CD4-positive, CD25-positive, alpha-beta regulatory T cell (primary cell): ENCODE measurements at regions not wholly inside any gene's neighbourhood (a gene's known extent, or its start where the extent isn't known, plus 50 kb on each side); places are given as distances from the start of the nearest gene placed in this dataset.

Experiments used
- ATAC-seq, 2 donors: fragments of 150-1000 bp; cut with Tn5 transposase; one replicate each; pipeline ENCODE4 v1.10.0; 2021; ENCODE audit warnings: low read depth in 2 of 2, moderate number of reproducible peaks in 2 of 2, moderate library complexity in 1 of 2
- DNase-seq, 3 donors: peaks; one replicate each; pipeline versions ENCODE4 v3.0.0 to v3.0.0-alpha.2; 2012 to 2022; ENCODE audit warnings: mixed read lengths in 1 of 3
- H3K27ac ChIP-seq: one replicate; pipeline ENCODE4 v1.7.0; 2013; ENCODE audit warnings: mild to moderate bottlenecking, low read length; ENCODE audit not compliant: insufficient read depth, poor library complexity, severe bottlenecking
- H3K27me3 ChIP-seq: one replicate; pipeline ENCODE4 v1.7.0; 2013; ENCODE audit warnings: low read length; ENCODE audit not compliant: control insufficient read depth, insufficient read depth
- H3K36me3 ChIP-seq: one replicate; pipeline ENCODE4 v1.7.0; 2013; ENCODE audit warnings: mild to moderate bottlenecking, low read length, moderate library complexity; ENCODE audit not compliant: control insufficient read depth, insufficient read depth
- H3K4me1 ChIP-seq: 2 replicates; pipeline ENCODE4 v1.7.0; 2013; ENCODE audit warnings: mild to moderate bottlenecking, low read length; ENCODE audit not compliant: insufficient read depth, control insufficient read depth, poor library complexity, severe bottlenecking
- H3K4me3 ChIP-seq: one replicate; pipeline ENCODE4 v1.7.0; 2013; ENCODE audit warnings: low read depth, mild to moderate bottlenecking, low read length, moderate library complexity
- H3K9me3 ChIP-seq, 2 experiments: 1 replicate in 1 of 2; 2 replicates in 1 of 2; pipeline ENCODE4 v1.7.0; 2013; ENCODE audit warnings: low read length in 2 of 2, mild to moderate bottlenecking in 1 of 2, moderate library complexity in 1 of 2; ENCODE audit not compliant: control insufficient read depth in 2 of 2
- H3K27ac Mint-ChIP-seq, 3 donors: one replicate each; pipeline ENCODE4 v1.8.0; 2020 to 2022; ENCODE audit warnings: mild to moderate bottlenecking in 3 of 3, mixed read lengths in 3 of 3, moderate library complexity in 2 of 3
- H3K27me3 Mint-ChIP-seq: one replicate; pipeline ENCODE4 v1.8.0; 2022; ENCODE audit warnings: mild to moderate bottlenecking, mixed read lengths
- H3K36me3 Mint-ChIP-seq: one replicate; pipeline ENCODE4 v1.8.0; 2020; ENCODE audit warnings: mixed read lengths
- H3K4me1 Mint-ChIP-seq, 4 donors: one replicate each; pipeline ENCODE4 v1.8.0; 2020 to 2022; ENCODE audit warnings: mixed read lengths in 4 of 4, mild to moderate bottlenecking in 1 of 4
- H3K4me3 Mint-ChIP-seq, 4 donors: one replicate each; pipeline ENCODE4 v1.8.0; 2020 to 2022; ENCODE audit warnings: mild to moderate bottlenecking in 4 of 4, mixed read lengths in 4 of 4, moderate library complexity in 3 of 4
- H3K9me3 Mint-ChIP-seq, 7 donors: one replicate each; pipeline ENCODE4 v1.8.0; 2020 to 2022; ENCODE audit warnings: mixed read lengths in 7 of 7, mild to moderate bottlenecking in 3 of 7, moderate library complexity in 2 of 7

DNA sequence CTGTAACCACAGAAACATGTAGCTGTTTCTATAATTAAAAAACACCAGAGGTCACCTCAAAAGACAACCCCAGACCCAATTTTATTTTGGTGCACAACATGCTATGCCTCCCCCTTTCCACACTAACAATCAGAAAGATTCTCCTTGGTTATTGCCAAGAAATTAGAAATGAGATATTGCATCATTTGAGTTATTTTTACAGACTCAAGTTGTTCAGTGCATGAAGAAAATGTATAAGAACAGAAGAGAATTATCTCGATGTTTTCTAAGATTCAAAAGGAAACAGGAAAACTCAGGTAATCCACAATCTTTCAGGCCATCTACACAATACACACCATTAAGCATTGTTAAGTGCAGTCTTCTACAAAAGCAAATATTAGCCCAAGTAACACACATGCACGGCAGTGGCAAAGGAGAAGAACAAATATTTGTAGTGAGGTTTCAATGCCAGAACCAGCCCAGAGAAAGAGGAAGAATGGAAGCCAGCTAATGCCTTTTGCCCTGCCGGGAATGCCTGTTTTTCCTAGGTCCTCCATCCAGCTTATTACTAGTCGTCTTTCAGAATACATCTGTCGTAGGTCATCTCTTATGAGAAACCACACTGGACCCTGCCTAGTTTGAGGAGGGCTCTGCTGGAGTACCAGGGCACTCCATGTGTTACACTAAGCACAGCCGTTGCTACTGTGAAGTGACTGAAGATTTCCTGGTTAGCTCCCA lies 67.6 kb upstream of the C1GALT1 start:
- no peaks in the 10 kb centered on the region for H3K9me3 ChIP-seq

DNA sequence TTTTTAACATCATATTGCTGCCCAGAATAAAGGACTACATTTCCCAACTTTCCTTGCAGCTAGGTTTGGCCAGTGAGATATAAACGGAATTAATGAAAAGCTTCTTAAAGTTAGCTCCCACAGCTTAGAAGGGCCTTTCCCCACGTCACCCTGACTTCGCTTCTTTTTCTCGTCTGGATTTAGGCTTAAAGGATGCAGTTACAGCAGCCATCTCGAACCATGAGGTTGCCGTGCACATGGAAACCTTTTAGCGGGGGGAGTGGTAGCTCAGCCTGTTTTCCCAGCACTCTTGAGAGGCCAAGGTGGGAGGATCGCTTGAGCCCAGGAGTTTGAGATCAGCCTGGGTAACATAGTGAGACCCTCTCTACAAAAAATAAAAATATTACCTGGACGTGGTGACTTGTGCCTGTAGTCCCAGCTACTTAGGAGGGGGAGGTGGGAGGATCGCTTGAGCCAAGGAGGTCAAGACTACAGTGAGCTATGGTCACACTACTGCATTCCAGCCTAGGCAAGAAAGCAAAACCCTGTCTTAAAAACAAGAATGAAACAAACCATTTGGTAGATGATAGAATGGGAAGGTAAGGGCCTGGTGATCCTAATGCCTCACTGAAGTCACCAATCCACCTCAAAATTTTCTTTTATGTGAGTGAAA lies 64.3 kb upstream of the C1GALT1 start:
- Histone ChIP-seq H3K27ac (no peak overlapping the region), H3K36me3 (no peaks in the 10 kb centered on the region), H3K27me3 (peaks cover 3% of the 10 kb centered on the region), H3K4me1 (no peaks in the 10 kb centered on the region), H3K9me3 (no peaks in the 10 kb centered on the region), H3K4me3 (no peak overlapping the region)
- Mint-ChIP-seq H3K4me1 (no peaks in the 10 kb centered on the region), H3K27me3 (peaks cover 28% of the 10 kb centered on the region), H3K4me3 (no peak overlapping the region), H3K27ac (no peak overlapping the region), H3K36me3 (no peaks in the 10 kb centered on the region), H3K9me3 (peaks cover 0 to 2% (median 0%) of the 10 kb centered on the region in 7 donors)
- ATAC-seq (no peak), DNase-seq (no peak)

More for the DNA sequence above, 67.6 kb upstream of the C1GALT1 start:
- no peaks in the 10 kb centered on the region for H3K4me1 ChIP-seq
- H3K27me3 ChIP-seq = peaks cover 1% of the 10 kb centered on the region
- Mint-ChIP-seq H3K4me1 (no peaks in the 10 kb centered on the region), H3K4me3 (no peak overlapping the region), H3K36me3 (no peaks in the 10 kb centered on the region), H3K27ac (no peak overlapping the region), H3K9me3 (peaks cover 0 to 2% (median 0%) of the 10 kb centered on the region in 7 donors), H3K27me3 (peaks cover 24% of the 10 kb centered on the region)
- H3K27ac ChIP-seq = no peak overlapping the region
- DNase-seq (no peak), ATAC-seq (no peak)
- H3K36me3 ChIP-seq = no peaks in the 10 kb centered on the region
- H3K4me3 ChIP-seq = no peak overlapping the region

DNA sequence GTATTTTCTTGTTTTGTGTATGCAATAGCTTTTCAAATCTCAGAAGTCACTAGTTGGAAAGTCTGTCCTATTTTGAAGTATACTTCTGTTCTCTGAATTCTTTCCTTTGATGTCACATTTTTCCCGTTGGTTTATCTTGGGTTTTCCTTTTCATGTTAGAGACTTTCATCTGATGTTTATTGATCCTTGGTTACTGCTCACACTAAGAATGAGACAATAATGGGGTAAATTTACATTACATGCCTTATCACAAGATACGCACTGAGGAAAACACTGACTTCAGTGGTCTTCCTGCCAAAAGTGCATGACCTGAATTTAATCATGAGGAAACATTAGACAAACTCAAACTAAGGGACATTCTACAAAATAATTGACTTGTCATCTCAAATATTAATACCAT lies 63.5 kb upstream of the C1GALT1 start:
- Mint-ChIP-seq H3K4me1 (no peaks in the 10 kb centered on the region), H3K27me3 (peaks cover 27% of the 10 kb centered on the region), H3K27ac (no peak overlapping the region), H3K4me3 (no peak overlapping the region), H3K36me3 (no peaks in the 10 kb centered on the region), H3K9me3 (peaks cover 0 to 2% (median 0%) of the 10 kb centered on the region in 7 donors)
- H3K36me3 ChIP-seq = no peaks in the 10 kb centered on the region
- no peak overlapping the region for H3K27ac ChIP-seq
- no peak for DNase-seq
- no peaks in the 10 kb centered on the region for H3K4me1 ChIP-seq
- ATAC-seq = no peak
- H3K9me3 ChIP-seq = no peaks in the 10 kb centered on the region
- peaks cover 4% of the 10 kb centered on the region for H3K27me3 ChIP-seq
- no peak overlapping the region for H3K4me3 ChIP-seq

DNA sequence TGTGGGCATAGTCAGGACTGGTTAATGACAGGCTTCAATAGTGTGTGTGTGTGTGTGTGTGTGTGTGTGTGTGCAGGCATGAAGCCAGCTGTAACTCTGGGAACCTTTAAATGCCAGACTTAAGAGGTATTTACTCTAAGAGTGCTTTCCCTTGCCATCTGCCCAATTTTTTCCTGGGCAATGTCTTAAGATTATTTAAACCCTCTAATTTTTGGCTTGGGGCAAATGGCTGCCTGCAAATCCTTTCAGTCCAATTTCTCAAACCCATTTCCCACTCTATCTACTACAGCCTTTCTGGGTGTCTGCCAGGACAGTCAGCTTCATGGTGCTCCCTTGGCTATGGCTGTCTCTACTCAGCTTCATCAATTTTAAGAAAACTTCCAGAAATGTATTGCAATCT lies 62.6 kb upstream of the C1GALT1 start:
- Histone ChIP-seq H3K36me3 (no peaks in the 10 kb centered on the region), H3K4me1 (no peaks in the 10 kb centered on the region), H3K4me3 (no peak overlapping the region), H3K27ac (no peak overlapping the region), H3K27me3 (peaks cover 6% of the 10 kb centered on the region), H3K9me3 (no peaks in the 10 kb centered on the region)
- Mint-ChIP-seq H3K9me3 (peaks cover 0 to 1% (median 0%) of the 10 kb centered on the region in 7 donors), H3K27ac (no peak overlapping the region), H3K4me1 (no peaks in the 10 kb centered on the region), H3K36me3 (peaks cover 3% of the 10 kb centered on the region), H3K4me3 (no peak overlapping the region), H3K27me3 (peaks cover 29% of the 10 kb centered on the region)
- no peak for DNase-seq
- no peak for ATAC-seq

DNA sequence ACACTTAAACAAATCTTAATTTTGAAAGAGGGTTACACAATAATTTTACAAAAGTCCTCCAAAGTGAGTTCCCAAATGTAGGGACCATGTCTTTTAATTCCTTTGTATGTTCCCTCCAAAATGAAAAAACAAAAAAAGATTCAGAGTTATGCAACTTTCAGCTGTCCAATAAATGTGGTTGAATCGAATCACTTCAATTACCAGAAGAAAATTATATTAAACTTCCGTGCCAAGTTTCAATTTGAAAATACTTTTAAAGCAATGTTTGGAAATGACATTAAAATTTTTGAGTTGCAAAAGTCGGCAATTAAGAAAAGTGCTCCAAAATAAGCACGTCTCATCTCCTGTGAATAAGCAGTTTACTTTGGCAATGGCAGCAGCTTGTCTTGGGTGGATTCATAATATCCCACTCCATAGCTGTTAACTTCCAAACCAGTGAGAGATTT lies 60.3 kb upstream of the C1GALT1 start:
- Mint-ChIP-seq H3K27ac (no peak overlapping the region), H3K4me3 (no peak overlapping the region), H3K4me1 (no peaks in the 10 kb centered on the region), H3K27me3 (peaks cover 29% of the 10 kb centered on the region), H3K36me3 (peaks cover 3% of the 10 kb centered on the region), H3K9me3 (peaks cover 0 to 3% (median 0%) of the 10 kb centered on the region in 7 donors)
- no peak overlapping the region for H3K4me3 ChIP-seq
- H3K27ac ChIP-seq = no peak overlapping the region
- DNase-seq (no peak), ATAC-seq (no peak)
- no peaks in the 10 kb centered on the region for H3K4me1 ChIP-seq
- no peaks in the 10 kb centered on the region for H3K36me3 ChIP-seq
- H3K27me3 ChIP-seq = peaks cover 4% of the 10 kb centered on the region
- H3K9me3 ChIP-seq = no peaks in the 10 kb centered on the region

DNA sequence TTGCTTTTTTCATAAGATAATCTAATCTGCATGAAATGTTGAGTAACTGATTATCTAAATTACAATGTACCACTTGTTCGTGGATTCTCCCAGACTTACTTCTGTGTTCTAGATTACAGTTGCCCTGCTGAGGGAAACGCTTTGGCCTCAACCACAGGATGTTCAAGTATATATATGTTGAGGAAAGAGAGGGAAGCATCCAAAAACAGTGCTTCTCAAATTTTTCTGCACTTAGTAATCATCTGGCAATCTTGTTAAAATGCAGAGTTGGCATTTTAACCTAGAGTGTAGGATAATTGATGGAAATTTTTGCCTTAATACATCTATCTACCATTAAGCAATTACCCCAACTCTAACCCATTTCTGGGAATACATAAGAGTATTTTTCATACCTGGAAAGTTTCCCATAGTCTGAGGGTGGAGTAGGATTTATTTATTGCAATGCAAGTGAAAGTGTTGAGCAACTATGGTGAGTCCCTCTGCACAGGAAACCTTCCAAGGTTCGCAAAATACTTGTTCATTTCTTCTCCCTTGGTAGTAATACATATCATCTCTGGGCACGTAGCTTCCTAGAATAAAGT lies 59.6 kb upstream of the C1GALT1 start:
- no peaks in the 10 kb centered on the region for H3K4me1 ChIP-seq
- H3K27ac ChIP-seq = no peak overlapping the region
- ATAC-seq (no peak), DNase-seq (no peak)
- no peaks in the 10 kb centered on the region for H3K36me3 ChIP-seq
- no peak overlapping the region for H3K4me3 Mint-ChIP-seq
- H3K27me3 ChIP-seq = peaks cover 4% of the 10 kb centered on the region
- H3K27ac Mint-ChIP-seq = no peak overlapping the region
- H3K4me1 Mint-ChIP-seq = no peaks in the 10 kb centered on the region
- H3K4me3 ChIP-seq = no peak overlapping the region
- H3K36me3 Mint-ChIP-seq = peaks cover 3% of the 10 kb centered on the region
- peaks cover 29% of the 10 kb centered on the region for H3K27me3 Mint-ChIP-seq
- peaks cover 0 to 3% (median 0%) of the 10 kb centered on the region in 7 donors for H3K9me3 Mint-ChIP-seq
- H3K9me3 ChIP-seq = no peaks in the 10 kb centered on the region

DNA sequence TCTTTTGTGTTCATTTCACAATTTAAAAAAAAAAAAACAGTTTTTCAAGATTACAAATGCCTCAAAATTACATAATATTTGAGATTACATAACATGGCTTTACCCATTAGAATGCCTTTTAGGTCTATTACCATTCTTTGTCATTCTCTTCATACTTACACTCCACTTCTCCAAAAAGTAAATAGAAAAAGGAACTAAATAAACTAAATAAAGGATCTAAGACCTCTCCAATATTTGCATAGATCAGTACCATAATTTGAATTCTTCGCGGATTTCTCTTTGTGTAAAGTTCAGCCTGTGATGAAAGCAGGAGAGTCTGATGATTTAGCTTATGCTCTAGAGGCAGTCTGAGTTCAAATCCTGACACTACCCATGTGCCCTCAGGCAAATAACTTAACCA lies 56.4 kb upstream of the C1GALT1 start:
- Mint-ChIP-seq H3K9me3 (peaks cover 0 to 3% (median 0%) of the 10 kb centered on the region in 7 donors), H3K4me1 (no peaks in the 10 kb centered on the region), H3K4me3 (no peak overlapping the region), H3K27ac (no peak overlapping the region), H3K36me3 (peaks cover 3% of the 10 kb centered on the region), H3K27me3 (peaks cover 28% of the 10 kb centered on the region)
- Histone ChIP-seq H3K27me3 (peaks cover 3% of the 10 kb centered on the region), H3K4me3 (no peak overlapping the region), H3K4me1 (no peaks in the 10 kb centered on the region), H3K36me3 (no peaks in the 10 kb centered on the region), H3K27ac (no peak overlapping the region), H3K9me3 (no peaks in the 10 kb centered on the region)
- DNase-seq (no peak), ATAC-seq (no peak)
